Erythroblast (primary cell): ENCODE measurements at regions not wholly inside any gene's neighbourhood (a gene's known extent, or its start where the extent isn't known, plus 50 kb on each side); places are given as distances from the start of the nearest gene placed in this dataset.

Experiments
- GATA1 ChIP-seq: IDR thresholded peaks from 2 replicates; pipeline ENCODE4 v1.6.1; 2011; ENCODE audit warnings: low read depth, mild to moderate bottlenecking, control low read depth, low read length, moderate library complexity
- POLR2A ChIP-seq: IDR thresholded peaks from 2 replicates; pipeline ENCODE4 v1.6.1; 2011; ENCODE audit warnings: mild to moderate bottlenecking, low read length

- TF ChIP-seq POLR2A (no peak), GATA1 (no peak)
Measured at GRCh38 chr6:167533851-167534250, 209.0 kb downstream of the TTLL2 start.
